ENCODE measurements at regions not wholly inside any gene's neighbourhood (a gene's known extent, or its start where the extent isn't known, plus 50 kb on each side); places are given as distances from the start of the nearest gene placed in this dataset.

DNA sequence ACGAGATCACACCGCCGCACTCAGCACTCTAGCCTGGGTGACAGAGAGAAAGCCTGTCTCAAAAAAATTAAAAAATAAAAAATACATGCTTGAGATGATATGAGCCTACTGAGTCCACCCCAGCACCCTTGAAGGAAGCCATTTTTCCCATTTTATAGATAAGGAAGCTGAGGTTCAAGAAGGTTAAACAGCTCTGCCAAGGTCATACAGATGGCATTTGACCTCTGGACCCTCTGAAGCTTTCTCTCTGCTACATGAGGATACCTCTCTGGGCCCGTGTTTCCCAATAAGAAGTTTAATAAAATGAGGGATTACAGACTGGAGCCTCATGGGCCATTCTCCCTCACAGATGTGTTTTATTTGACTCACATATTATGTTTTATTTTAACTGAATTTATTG, 53.9 kb upstream of the PNMA1 start:
- Histone ChIP-seq H4K20me1 (ENCODE audit: insufficient read depth, low read length, poor library complexity, severe bottlenecking) (peaks cover 41% of the 10 kb centered on the region), H3K27me3 (ENCODE audit: insufficient read depth, low read length, poor library complexity, severe bottlenecking) (no peaks in the 10 kb centered on the region), H3K4me3 (ENCODE audit: low read length, poor library complexity, severe bottlenecking) (no peak overlapping the region), H3K9ac (ENCODE audit: low read depth, low read length, poor library complexity, severe bottlenecking) (no peak overlapping the region), H2AFZ (ENCODE audit: low read length) (no peak overlapping the region), H3F3A (ENCODE audit: low read depth) (no peaks in the 10 kb centered on the region), H3K4me2 (ENCODE audit: low read depth, low read length, poor library complexity, severe bottlenecking) (no peak overlapping the region), H3K4me1 (ENCODE audit: insufficient read depth, low read length, poor library complexity, severe bottlenecking) (peaks cover 17% of the 10 kb centered on the region), H3K36me3 (ENCODE audit: insufficient read depth, low read length) (no peaks in the 10 kb centered on the region), H3K9me3 (ENCODE audit: insufficient read depth, low read depth, low read length) (no peaks in the 10 kb centered on the region), H3K9me2 (replicated peaks; ENCODE audit: low read depth, low read length) (no peaks in the 10 kb centered on the region), H3K79me2 (ENCODE audit: insufficient read depth, low read length) (peaks cover 100% of the 10 kb centered on the region)
- no peak for TF ChIP-seq EZH2phosphoT487 (IDR thresholded peaks at IDR 0.05; ENCODE audit: borderline replicate concordance)
- TF ChIP-seq, protein P1, sequence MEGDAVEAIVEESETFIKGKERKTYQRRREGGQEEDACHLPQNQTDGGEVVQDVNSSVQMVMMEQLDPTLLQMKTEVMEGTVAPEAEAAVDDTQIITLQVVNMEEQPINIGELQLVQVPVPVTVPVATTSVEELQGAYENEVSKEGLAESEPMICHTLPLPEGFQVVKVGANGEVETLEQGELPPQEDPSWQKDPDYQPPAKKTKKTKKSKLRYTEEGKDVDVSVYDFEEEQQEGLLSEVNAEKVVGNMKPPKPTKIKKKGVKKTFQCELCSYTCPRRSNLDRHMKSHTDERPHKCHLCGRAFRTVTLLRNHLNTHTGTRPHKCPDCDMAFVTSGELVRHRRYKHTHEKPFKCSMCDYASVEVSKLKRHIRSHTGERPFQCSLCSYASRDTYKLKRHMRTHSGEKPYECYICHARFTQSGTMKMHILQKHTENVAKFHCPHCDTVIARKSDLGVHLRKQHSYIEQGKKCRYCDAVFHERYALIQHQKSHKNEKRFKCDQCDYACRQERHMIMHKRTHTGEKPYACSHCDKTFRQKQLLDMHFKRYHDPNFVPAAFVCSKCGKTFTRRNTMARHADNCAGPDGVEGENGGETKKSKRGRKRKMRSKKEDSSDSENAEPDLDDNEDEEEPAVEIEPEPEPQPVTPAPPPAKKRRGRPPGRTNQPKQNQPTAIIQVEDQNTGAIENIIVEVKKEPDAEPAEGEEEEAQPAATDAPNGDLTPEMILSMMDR (conservative IDR thresholded peaks at IDR 0.05; ENCODE audit: low read length): no peak

DNA sequence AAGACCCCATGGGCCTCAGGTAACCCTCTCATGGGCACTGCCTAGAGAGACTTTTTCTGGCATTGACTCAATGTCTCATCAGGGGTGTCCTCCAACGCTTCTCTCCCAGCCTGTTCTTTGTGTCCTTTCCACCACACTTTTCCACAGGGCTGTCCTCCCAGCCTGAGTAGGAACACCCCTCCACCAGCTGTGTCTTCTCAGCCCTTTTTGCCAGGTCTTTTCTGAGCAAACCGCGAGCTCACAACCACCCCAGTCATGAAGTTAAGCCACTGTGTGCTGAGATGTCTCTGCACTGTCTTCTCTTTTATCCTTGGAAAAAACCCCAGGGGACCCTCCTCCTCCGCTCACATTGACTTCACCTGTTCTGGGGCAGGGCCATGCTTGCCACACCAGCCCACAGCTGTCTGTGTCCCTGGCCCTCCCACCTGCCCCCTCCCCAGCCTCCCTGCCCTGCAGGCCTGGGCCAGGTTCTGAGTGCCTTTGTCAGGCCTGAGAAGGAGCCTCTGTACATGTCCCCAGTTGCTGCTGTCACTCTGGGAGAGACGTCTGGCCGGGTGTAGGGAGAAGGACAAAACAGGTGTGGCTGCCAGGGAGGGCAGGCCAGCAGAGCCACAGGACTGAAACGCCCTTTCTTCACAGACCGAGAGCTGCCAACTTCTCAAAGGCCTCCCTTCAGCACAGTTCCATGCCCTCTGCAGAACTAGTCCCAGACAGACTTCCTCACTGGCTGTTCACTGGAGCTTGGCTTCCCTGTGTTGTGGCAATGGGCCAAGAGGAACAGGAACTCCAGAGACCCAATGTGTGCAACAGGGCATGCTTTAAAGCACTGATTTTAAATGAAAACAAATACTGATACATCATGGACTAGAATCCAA, 50.5 kb upstream of the PNMA1 start:
- peaks cover 98% of the 10 kb centered on the region for H3K79me2 ChIP-seq (ENCODE audit: insufficient read depth, low read length)
- no peaks in the 10 kb centered on the region for H3K36me3 ChIP-seq (ENCODE audit: insufficient read depth, low read length)
- peaks cover 30% of the 10 kb centered on the region for H3K4me1 ChIP-seq (ENCODE audit: insufficient read depth, low read length, poor library complexity, severe bottlenecking)
- H3K4me3 ChIP-seq (ENCODE audit: low read length, poor library complexity, severe bottlenecking): no peak overlapping the region
- TF ChIP-seq EZH2phosphoT487 (IDR thresholded peaks at IDR 0.05; ENCODE audit: borderline replicate concordance): no peak
- TF ChIP-seq, protein P1 (conservative IDR thresholded peaks at IDR 0.05; ENCODE audit: low read length): no peak
- H3K9me3 ChIP-seq (ENCODE audit: insufficient read depth, low read depth, low read length): no peaks in the 10 kb centered on the region
- no peak overlapping the region for H3K9ac ChIP-seq (ENCODE audit: low read depth, low read length, poor library complexity, severe bottlenecking)
- peaks cover 19% of the 10 kb centered on the region for H4K20me1 ChIP-seq (ENCODE audit: insufficient read depth, low read length, poor library complexity, severe bottlenecking)
- H3K9me2 ChIP-seq (replicated peaks; ENCODE audit: low read depth, low read length): no peaks in the 10 kb centered on the region
- no peak overlapping the region for H3K4me2 ChIP-seq (ENCODE audit: low read depth, low read length, poor library complexity, severe bottlenecking)
- H3F3A ChIP-seq (ENCODE audit: low read depth): no peaks in the 10 kb centered on the region
- H3K27me3 ChIP-seq (ENCODE audit: insufficient read depth, low read length, poor library complexity, severe bottlenecking): no peaks in the 10 kb centered on the region
- H2AFZ ChIP-seq (ENCODE audit: low read length): no peak overlapping the region
